SK-N-SH (cell line): ENCODE measurements at regions not wholly inside any gene's neighbourhood (a gene's known extent, or its start where the extent isn't known, plus 50 kb on each side); places are given as distances from the start of the nearest gene placed in this dataset.

Experiments used
- CTCF ChIA-PET: fragments of 300-600, 350-600 bp; formaldehyde crosslinking; extraction: SDS; loops from one replicate; lab custom pipeline; 2021; lab: Yijun Ruan, JAX
- POLR2A ChIA-PET: fragments of 350-600 bp; sonication (Branson Sonifier 250); formaldehyde crosslinking; extraction: SDS; loops from one replicate; lab custom pipeline; 2020; ENCODE audit warnings: antibody characterized with exemption, inconsistent platforms; lab: Yijun Ruan, JAX
- DNase-seq: peaks from one replicate; pipeline ENCODE4 v3.0.0; 2012
- H2AFZ ChIP-seq: fragments of 200-600 bp; sonication (generic); 2 replicates; pipeline ENCODE4 v1.8.1; 2016; ENCODE audit warnings: antibody characterized with exemption, mild to moderate bottlenecking, low read depth
- H3F3A ChIP-seq: fragments of 200-600 bp; sonication (generic); replicated peaks from 2 replicates; pipeline ENCODE3; 2016; ENCODE audit warnings: antibody characterized with exemption, mild to moderate bottlenecking; ENCODE audit not compliant: insufficient read depth
- H3K27ac ChIP-seq, 2 experiments: fragments of 200-500 bp in 1 of 2; fragments of 200-600 bp in 1 of 2; sonication (Bioruptor generic) in 1 of 2; sonication (generic), shearing (Covaris generic) in 1 of 2; 2 replicates each; pipeline versions ENCODE4 v1.5.1 to v1.6.1; 2014 to 2016; ENCODE audit warnings: low read depth in 2 of 2, inconsistent platforms in 1 of 2, low read length in 1 of 2, mild to moderate bottlenecking in 1 of 2, mixed read lengths in 1 of 2
- H3K27me3 ChIP-seq: fragments of 200-600 bp; sonication (generic), shearing (Covaris generic); 2 replicates; pipeline ENCODE4 v1.6.1; 2016; ENCODE audit warnings: mixed run types; ENCODE audit not compliant: insufficient read depth
- H3K36me3 ChIP-seq, 2 experiments: fragments of 200-500 bp in 1 of 2; fragments of 200-600 bp in 1 of 2; sonication (Bioruptor generic) in 1 of 2; sonication (generic) in 1 of 2; replicated peaks in 1 of 2; 2 replicates each; pipeline versions ENCODE3 to v1.5.1; 2014 to 2016; ENCODE audit warnings: low read length in 1 of 2, mild to moderate bottlenecking in 1 of 2; ENCODE audit not compliant: insufficient read depth in 2 of 2, control insufficient read depth in 1 of 2
- H3K4me1 ChIP-seq, 2 experiments: fragments of 200-500 bp in 1 of 2; fragments of 200-600 bp in 1 of 2; sonication (Bioruptor generic) in 1 of 2; sonication (generic), shearing (Covaris generic) in 1 of 2; 2 replicates each; pipeline versions ENCODE4 v1.5.1 to v1.6.1; 2014 to 2016; ENCODE audit warnings: low read depth in 1 of 2, low read length in 1 of 2, mixed run types in 1 of 2; ENCODE audit not compliant: insufficient read depth in 2 of 2, control insufficient read depth in 1 of 2
- H3K4me2 ChIP-seq: fragments of 200-600 bp; sonication (generic), shearing (Covaris generic); 2 replicates; pipeline ENCODE4 v1.6.1; 2017; ENCODE audit warnings: mixed run types
- H3K4me3 ChIP-seq, 2 experiments: fragments of 200-500 bp in 1 of 2; fragments of 200-600 bp in 1 of 2; sonication (Bioruptor generic) in 1 of 2; sonication (generic), shearing (Covaris generic) in 1 of 2; 2 replicates each; pipeline versions ENCODE4 v1.5.1 to v1.8.1; 2014 to 2016; ENCODE audit warnings: low read depth in 2 of 2, inconsistent platforms in 1 of 2, low read length in 1 of 2, mild to moderate bottlenecking in 1 of 2, mixed read lengths in 1 of 2, moderate library complexity in 1 of 2
- H3K79me2 ChIP-seq: fragments of 200-600 bp; sonication (generic); 2 replicates; pipeline ENCODE4 v1.8.1; 2017; ENCODE audit warnings: mild to moderate bottlenecking; ENCODE audit not compliant: insufficient read depth
- H3K9ac ChIP-seq: fragments of 200-600 bp; sonication (generic); 2 replicates; pipeline ENCODE4 v1.6.1; 2017; ENCODE audit warnings: mixed run types
- H3K9me2 ChIP-seq: fragments of 200-600 bp; sonication (generic); 2 replicates; pipeline ENCODE4 v1.6.1; 2017; ENCODE audit warnings: mixed run types
- H3K9me3 ChIP-seq: fragments of 200-600 bp; sonication (generic); 2 replicates; pipeline ENCODE4 v1.6.1; 2017; ENCODE audit warnings: mixed run types, mild to moderate bottlenecking, moderate library complexity
- H4K20me1 ChIP-seq: fragments of 200-600 bp; sonication (generic); 2 replicates; pipeline ENCODE4 v1.6.1; 2017; ENCODE audit warnings: mild to moderate bottlenecking, mixed run types; ENCODE audit not compliant: insufficient read depth
- CHD2 ChIP-seq: fragments of 150-350 bp; IDR thresholded peaks from 2 replicates; pipeline ENCODE4 v1.6.1; 2018; ENCODE audit warnings: low read length; ENCODE audit not compliant: partially characterized antibody
- EZH2phosphoT487 ChIP-seq: fragments of 200-600 bp; sonication (generic); IDR thresholded peaks from 2 replicates; pipeline ENCODE4 v1.6.1; 2017; ENCODE audit warnings: low read depth, mixed run types, mild to moderate bottlenecking, antibody characterized with exemption, moderate library complexity, borderline replicate concordance
- FOSL2 ChIP-seq: IDR thresholded peaks from 2 replicates; pipeline ENCODE4 v1.4.0; 2012; ENCODE audit warnings: low read depth, mild to moderate bottlenecking, moderate library complexity, borderline replicate concordance
- IRF3 ChIP-seq: fragments of 150-350 bp; IDR thresholded peaks from 2 replicates; pipeline ENCODE4 v1.6.1; 2016; ENCODE audit warnings: mild to moderate bottlenecking, low read depth, low read length
- JUND ChIP-seq: IDR thresholded peaks from 2 replicates; pipeline ENCODE4 v1.4.0; 2012
- MAX ChIP-seq: IDR thresholded peaks from 2 replicates; pipeline ENCODE4 v1.4.0; 2012; ENCODE audit warnings: low read depth
- MEF2A ChIP-seq: IDR thresholded peaks from 2 replicates; pipeline ENCODE4 v1.4.0; 2012; ENCODE audit warnings: low read depth, borderline replicate concordance
- NFIC ChIP-seq: IDR thresholded peaks from 2 replicates; pipeline ENCODE4 v1.4.0; 2012; ENCODE audit warnings: borderline replicate concordance
- POLR2AphosphoS5 ChIP-seq: IDR thresholded peaks from 2 replicates; pipeline ENCODE4 v1.6.1; 2012; ENCODE audit warnings: low read depth, low read length
- REST ChIP-seq: IDR thresholded peaks from 2 replicates; pipeline ENCODE4 v1.6.1; 2012; ENCODE audit warnings: mild to moderate bottlenecking, low read depth, low read length, moderate library complexity
- RXRA ChIP-seq: IDR thresholded peaks from 2 replicates; pipeline ENCODE4 v1.4.0; 2012; ENCODE audit warnings: low read depth, mild to moderate bottlenecking, borderline replicate concordance
- TEAD4 ChIP-seq: IDR thresholded peaks from 2 replicates; pipeline ENCODE4 v1.4.0; 2012; ENCODE audit warnings: mild to moderate bottlenecking, borderline replicate concordance; ENCODE audit not compliant: insufficient read depth
- YY1 ChIP-seq: IDR thresholded peaks from 2 replicates; pipeline ENCODE4 v1.4.0; 2012; ENCODE audit warnings: low read depth, mild to moderate bottlenecking
- ZBTB33 ChIP-seq: IDR thresholded peaks from 2 replicates; pipeline ENCODE4 v1.4.0; 2012; ENCODE audit warnings: low read depth, borderline replicate concordance
- WGBS: methylation state at CpG from one replicate; pipeline ENCODE4 v1.1.6; 2017; ENCODE audit warnings: low lambda C conversion rate; 5-methylcytosine and 5-hydroxymethylcytosine counted together

GRCh38 chr2:88283886-88284592 lies 113.9 kb downstream of the THNSL2 start:
- TF ChIP-seq REST (no peak), RXRA (no peak), JUND (no peak), EZH2phosphoT487 (no peak), POLR2AphosphoS5 (no peak), NFIC (no peak), MEF2A (no peak), FOSL2 (no peak), MAX (no peak), TEAD4 (no peak), CHD2 (no peak), IRF3 (no peak), YY1 (no peak), ZBTB33 (no peak)
- H3K9me2 ChIP-seq: no peaks in the 10 kb centered on the region
- H3K4me1 ChIP-seq: no peaks in the 10 kb centered on the region
- H3K27me3 ChIP-seq: no peaks in the 10 kb centered on the region; the same call in 1 of the 2 replicates
- H4K20me1 ChIP-seq: no peaks in the 10 kb centered on the region
- no peaks in the 10 kb centered on the region for H3K36me3 ChIP-seq
- H3K27ac ChIP-seq: no peak overlapping the region
- no peak overlapping the region for H3K4me3 ChIP-seq
- ChIA-PET CTCF (no interaction called here), POLR2A (no interaction called here)
- no peaks in the 10 kb centered on the region for H3K79me2 ChIP-seq
- no peak overlapping the region for H2AFZ ChIP-seq
- no peaks in the 10 kb centered on the region for H3K9me3 ChIP-seq
- no peak for DNase-seq
- no peak overlapping the region for H3K9ac ChIP-seq
- no peak overlapping the region for H3K4me2 ChIP-seq
- whole genome bisulfite sequencing: 77% methylated on average over 17 of the region's 43 CpGs
- H3F3A ChIP-seq: no peaks in the 10 kb centered on the region
